ENCODE measurements at regions not wholly inside any gene's neighbourhood (a gene's known extent, or its start where the extent isn't known, plus 50 kb on each side); places are given as distances from the start of the nearest gene placed in this dataset.

DNA sequence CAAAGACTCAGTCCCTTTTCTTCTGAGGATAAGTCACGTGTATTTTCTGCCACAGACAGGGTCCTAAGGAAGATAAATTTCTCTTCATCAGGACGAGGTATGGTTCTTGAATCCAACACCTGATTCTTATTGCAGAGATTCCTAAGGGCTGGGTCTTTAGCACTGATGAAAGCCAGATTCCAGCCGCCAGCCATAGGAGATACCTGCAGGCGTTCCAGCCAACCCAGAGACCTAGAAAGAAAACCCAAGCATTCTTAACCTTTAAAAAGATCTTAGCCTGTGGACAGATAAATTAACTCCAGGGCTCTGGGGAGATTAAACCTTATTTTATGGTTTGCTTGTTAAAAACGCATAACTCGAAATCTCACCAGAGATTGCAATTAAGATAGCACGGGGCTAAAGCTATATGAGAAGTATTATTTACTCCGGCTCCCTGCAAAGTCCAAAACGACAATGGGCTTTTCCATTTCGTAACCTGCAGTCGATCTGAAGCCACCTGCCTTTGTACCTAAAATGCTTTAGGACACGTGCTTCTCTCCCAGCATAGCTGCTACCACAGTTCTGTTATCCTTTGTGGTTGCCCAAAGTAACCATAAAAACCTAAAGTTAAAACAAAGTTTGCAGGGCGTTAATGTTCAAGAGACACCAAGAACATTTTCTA is 104.5 kb downstream of the NXPE2 start:
- H3K27me3 ChIP-seq (ENCODE audit: control insufficient read depth, insufficient read depth, low read length) = no peaks in the 10 kb centered on the region
- H3K79me2 ChIP-seq (ENCODE audit: control insufficient read depth, insufficient read depth, low read length) = no peaks in the 10 kb centered on the region
- no peak overlapping the region for H3K27ac ChIP-seq (ENCODE audit: insufficient read depth, low read length)
- no peak overlapping the region for H3K4me3 ChIP-seq (replicated peaks in 1 of 4; ENCODE audit: control extremely low read depth in 1 of 4, insufficient read depth in 1 of 4, low read depth in 3 of 4, low read length in 4 of 4)
- H3K4me2 ChIP-seq (ENCODE audit: extremely low read depth, insufficient read depth, low read length) = no peak overlapping the region
- H3K9ac ChIP-seq (ENCODE audit: insufficient read depth, low read length) = no peak overlapping the region
- H3K4me1 ChIP-seq (ENCODE audit: control insufficient read depth, extremely low read depth, insufficient read depth, low read length) = no peaks in the 10 kb centered on the region
- no peaks in the 10 kb centered on the region for H4K20me1 ChIP-seq (ENCODE audit: control insufficient read depth, extremely low read depth, insufficient read depth, low read length)
- DNase-seq (ENCODE audit: low read depth in 2 of 2) = no peak
- H2AFZ ChIP-seq (ENCODE audit: low read length) = no peak overlapping the region
- H3K9me3 ChIP-seq (ENCODE audit: control insufficient read depth, insufficient read depth, low read depth, low read length) = no peaks in the 10 kb centered on the region
- H3K36me3 ChIP-seq (ENCODE audit: control insufficient read depth, insufficient read depth, low read length) = no peaks in the 10 kb centered on the region
- TF ChIP-seq, protein P1, sequence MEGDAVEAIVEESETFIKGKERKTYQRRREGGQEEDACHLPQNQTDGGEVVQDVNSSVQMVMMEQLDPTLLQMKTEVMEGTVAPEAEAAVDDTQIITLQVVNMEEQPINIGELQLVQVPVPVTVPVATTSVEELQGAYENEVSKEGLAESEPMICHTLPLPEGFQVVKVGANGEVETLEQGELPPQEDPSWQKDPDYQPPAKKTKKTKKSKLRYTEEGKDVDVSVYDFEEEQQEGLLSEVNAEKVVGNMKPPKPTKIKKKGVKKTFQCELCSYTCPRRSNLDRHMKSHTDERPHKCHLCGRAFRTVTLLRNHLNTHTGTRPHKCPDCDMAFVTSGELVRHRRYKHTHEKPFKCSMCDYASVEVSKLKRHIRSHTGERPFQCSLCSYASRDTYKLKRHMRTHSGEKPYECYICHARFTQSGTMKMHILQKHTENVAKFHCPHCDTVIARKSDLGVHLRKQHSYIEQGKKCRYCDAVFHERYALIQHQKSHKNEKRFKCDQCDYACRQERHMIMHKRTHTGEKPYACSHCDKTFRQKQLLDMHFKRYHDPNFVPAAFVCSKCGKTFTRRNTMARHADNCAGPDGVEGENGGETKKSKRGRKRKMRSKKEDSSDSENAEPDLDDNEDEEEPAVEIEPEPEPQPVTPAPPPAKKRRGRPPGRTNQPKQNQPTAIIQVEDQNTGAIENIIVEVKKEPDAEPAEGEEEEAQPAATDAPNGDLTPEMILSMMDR (conservative IDR thresholded peaks at IDR 0.05 in 1 of 2, IDR thresholded peaks at IDR 0.05 in 1 of 2; ENCODE audit: low read depth in 1 of 2, low read length in 2 of 2) = no peak
- TF ChIP-seq EZH2 (IDR thresholded peaks at IDR 0.05; ENCODE audit: low read length, missing control alignments) = no peak

DNA sequence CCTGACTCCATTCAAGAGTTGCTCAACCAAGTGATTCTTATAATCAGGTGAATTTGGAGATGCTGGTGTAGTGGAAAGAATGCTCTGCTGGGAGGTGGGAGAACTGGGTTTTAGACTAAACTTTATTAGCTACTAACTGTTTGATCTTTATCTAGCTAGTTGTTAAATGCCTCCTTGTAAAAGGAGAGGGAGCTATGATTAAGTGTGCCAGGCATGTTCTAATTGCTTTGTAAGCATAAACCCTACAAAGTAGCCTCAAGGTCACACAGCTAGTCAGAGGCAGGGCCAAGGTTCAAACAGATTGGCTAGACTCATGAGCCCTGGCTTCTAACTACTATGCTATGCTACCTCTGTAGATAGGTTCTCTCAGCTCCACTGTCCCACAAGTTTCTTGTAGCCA is 105.5 kb downstream of the NXPE2 start:
- H3K9ac ChIP-seq (ENCODE audit: insufficient read depth, low read length) = no peak overlapping the region
- H3K4me1 ChIP-seq (ENCODE audit: control insufficient read depth, extremely low read depth, insufficient read depth, low read length) = no peaks in the 10 kb centered on the region
- H4K20me1 ChIP-seq (ENCODE audit: control insufficient read depth, extremely low read depth, insufficient read depth, low read length) = no peaks in the 10 kb centered on the region
- no peak for TF ChIP-seq EZH2 (IDR thresholded peaks at IDR 0.05; ENCODE audit: low read length, missing control alignments)
- TF ChIP-seq, protein P1 (conservative IDR thresholded peaks at IDR 0.05 in 1 of 2, IDR thresholded peaks at IDR 0.05 in 1 of 2; ENCODE audit: low read depth in 1 of 2, low read length in 2 of 2) = no peak
- no peaks in the 10 kb centered on the region for H3K27me3 ChIP-seq (ENCODE audit: control insufficient read depth, insufficient read depth, low read length)
- H3K27ac ChIP-seq (ENCODE audit: insufficient read depth, low read length) = no peak overlapping the region
- no peaks in the 10 kb centered on the region for H3K79me2 ChIP-seq (ENCODE audit: control insufficient read depth, insufficient read depth, low read length)
- no peaks in the 10 kb centered on the region for H3K9me3 ChIP-seq (ENCODE audit: control insufficient read depth, insufficient read depth, low read depth, low read length)
- H3K4me2 ChIP-seq (ENCODE audit: extremely low read depth, insufficient read depth, low read length) = no peak overlapping the region
- no peak overlapping the region for H3K4me3 ChIP-seq (replicated peaks in 1 of 4; ENCODE audit: control extremely low read depth in 1 of 4, insufficient read depth in 1 of 4, low read depth in 3 of 4, low read length in 4 of 4)
- no peak overlapping the region for H2AFZ ChIP-seq (ENCODE audit: low read length)
- DNase-seq (ENCODE audit: low read depth in 2 of 2) = no peak
- no peaks in the 10 kb centered on the region for H3K36me3 ChIP-seq (ENCODE audit: control insufficient read depth, insufficient read depth, low read length)

DNA sequence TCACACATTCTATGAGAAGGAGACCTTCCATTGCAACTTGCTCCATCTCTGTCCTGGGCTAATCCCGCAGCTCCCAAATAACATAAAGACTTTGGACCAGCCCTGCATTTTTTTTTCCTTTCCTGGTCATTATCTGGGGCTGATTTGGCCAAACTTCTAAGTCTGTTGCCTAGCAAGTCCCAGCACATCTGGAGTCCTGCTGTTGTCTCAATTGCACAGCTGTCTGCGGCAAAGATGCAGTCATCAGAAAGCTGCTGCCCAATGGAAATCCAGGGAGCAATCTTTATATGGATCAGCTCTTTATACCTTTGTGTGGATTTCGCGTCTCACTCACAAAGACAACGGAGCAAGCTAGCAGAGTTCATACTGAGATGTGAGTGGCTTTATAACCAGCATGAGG is 105.9 kb downstream of the NXPE2 start:
- H3K9ac ChIP-seq (ENCODE audit: insufficient read depth, low read length) = no peak overlapping the region
- no peaks in the 10 kb centered on the region for H3K36me3 ChIP-seq (ENCODE audit: control insufficient read depth, insufficient read depth, low read length)
- no peaks in the 10 kb centered on the region for H3K79me2 ChIP-seq (ENCODE audit: control insufficient read depth, insufficient read depth, low read length)
- no peaks in the 10 kb centered on the region for H4K20me1 ChIP-seq (ENCODE audit: control insufficient read depth, extremely low read depth, insufficient read depth, low read length)
- H3K27ac ChIP-seq (ENCODE audit: insufficient read depth, low read length) = no peak overlapping the region
- no peak overlapping the region for H3K4me2 ChIP-seq (ENCODE audit: extremely low read depth, insufficient read depth, low read length)
- no peaks in the 10 kb centered on the region for H3K4me1 ChIP-seq (ENCODE audit: control insufficient read depth, extremely low read depth, insufficient read depth, low read length)
- DNase-seq (ENCODE audit: low read depth in 2 of 2) = no peak
- H3K4me3 ChIP-seq (replicated peaks in 1 of 4; ENCODE audit: control extremely low read depth in 1 of 4, insufficient read depth in 1 of 4, low read depth in 3 of 4, low read length in 4 of 4) = no peak overlapping the region
- no peaks in the 10 kb centered on the region for H3K9me3 ChIP-seq (ENCODE audit: control insufficient read depth, insufficient read depth, low read depth, low read length)
- TF ChIP-seq, protein P1 (conservative IDR thresholded peaks at IDR 0.05 in 1 of 2, IDR thresholded peaks at IDR 0.05 in 1 of 2; ENCODE audit: low read depth in 1 of 2, low read length in 2 of 2) = no peak
- TF ChIP-seq EZH2 (IDR thresholded peaks at IDR 0.05; ENCODE audit: low read length, missing control alignments) = no peak
- H2AFZ ChIP-seq (ENCODE audit: low read length) = no peak overlapping the region
- H3K27me3 ChIP-seq (ENCODE audit: control insufficient read depth, insufficient read depth, low read length) = no peaks in the 10 kb centered on the region
